HG03135 (cell line): ENCODE measurements at regions not wholly inside any gene's neighbourhood (a gene's known extent, or its start where the extent isn't known, plus 50 kb on each side); places are given as distances from the start of the nearest gene placed in this dataset.

Source experiments
- ATAC-seq: cut with Tn5 transposase; IDR thresholded peaks from one replicate; pipeline ENCODE4 v1.9.1; 2021; ENCODE audit warnings: mild to moderate bottlenecking, moderate library complexity; ENCODE audit not compliant: unreplicated experiment

- no peak for ATAC-seq
Observed at GRCh38 chr7:13359656-13360055, 629.8 kb downstream of the ETV1 start.

DNA sequence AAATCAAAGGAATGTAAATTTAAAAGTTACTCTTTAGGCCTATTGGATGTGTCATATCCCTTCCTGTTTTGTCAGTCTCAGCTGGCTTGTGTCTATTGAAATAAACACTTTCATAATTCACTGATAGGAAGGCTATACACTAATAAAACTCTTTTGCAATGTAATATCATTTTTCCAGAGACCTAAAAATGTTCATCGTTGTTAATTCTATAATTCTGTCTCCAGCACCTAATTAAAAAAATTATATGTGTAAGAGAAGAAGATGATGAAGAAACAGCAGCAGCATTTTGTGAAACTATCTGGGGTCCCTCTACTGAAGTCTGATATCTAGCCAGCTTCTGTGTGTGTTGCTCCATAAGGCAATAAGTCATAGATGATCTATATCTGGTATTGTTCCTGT lies 602.7 kb downstream of the ETV1 start:
- ATAC-seq, result no peak

- no peak for ATAC-seq
Observed at GRCh38 chr7:13407911-13408310, 581.6 kb downstream of the ETV1 start.

DNA sequence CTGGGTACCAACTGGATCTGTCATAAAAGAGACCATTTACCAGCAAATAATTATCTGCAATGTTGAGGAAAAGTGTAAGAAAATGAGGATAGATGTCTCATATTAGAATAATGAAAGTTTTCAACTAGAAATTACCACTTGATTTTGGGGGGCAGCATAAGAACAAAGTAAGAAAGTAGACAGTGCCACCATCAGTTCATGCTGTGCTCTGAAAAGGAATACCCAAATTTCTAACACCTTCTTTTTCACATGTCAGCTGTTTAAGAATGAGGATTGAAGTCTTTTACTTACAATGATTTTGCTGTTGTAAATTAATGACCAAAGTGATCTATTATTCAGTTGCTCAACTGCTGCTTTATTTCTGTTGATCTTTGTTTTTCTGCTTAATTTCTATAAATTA lies 578.3 kb downstream of the ETV1 start:
- ATAC-seq, result no peak

DNA sequence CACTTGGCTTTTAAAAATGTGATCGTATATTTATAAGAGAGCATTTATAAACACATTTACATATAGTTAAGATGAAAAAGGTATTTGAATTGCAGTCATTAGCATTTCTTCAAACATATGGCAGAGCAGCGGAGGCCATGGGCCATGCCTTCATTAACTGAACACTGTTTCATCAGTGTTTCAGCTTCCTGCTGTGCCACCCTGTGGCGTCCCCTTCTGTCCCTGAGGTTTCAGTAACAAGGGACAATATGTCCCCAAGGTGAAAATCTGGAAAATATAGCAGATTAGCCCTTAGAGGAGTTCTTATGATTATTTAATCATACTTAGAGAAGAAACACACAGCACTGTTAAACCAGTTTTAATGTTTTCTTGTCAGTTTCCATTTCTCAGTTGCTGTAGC lies 577.8 kb downstream of the ETV1 start:
- ATAC-seq, result no peak

GRCh38 chr7:13414181-13414580 lies 575.3 kb downstream of the ETV1 start:
- no peak for ATAC-seq

GRCh38 chr7:13414661-13415107 lies 574.8 kb downstream of the ETV1 start:
- ATAC-seq, result no peak

DNA sequence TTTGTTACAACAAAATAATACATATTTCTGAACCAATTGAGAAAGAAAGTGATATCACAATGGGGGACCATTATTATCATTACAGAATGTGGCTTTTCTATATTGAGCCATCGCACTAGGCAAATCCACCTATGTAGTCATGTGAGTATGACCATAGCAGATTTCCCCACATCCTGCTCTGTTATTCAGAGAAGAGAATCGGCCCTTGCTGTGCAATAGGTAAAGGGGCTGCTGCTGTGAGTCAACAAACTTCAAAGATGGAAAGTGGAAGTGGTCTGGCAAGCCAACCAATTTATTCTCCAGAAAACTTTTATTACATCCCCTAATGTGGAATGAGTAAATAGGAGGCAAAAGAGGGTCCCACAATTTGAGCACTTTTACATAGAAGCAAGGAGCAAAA lies 573.4 kb downstream of the ETV1 start:
- ATAC-seq, result no peak

DNA sequence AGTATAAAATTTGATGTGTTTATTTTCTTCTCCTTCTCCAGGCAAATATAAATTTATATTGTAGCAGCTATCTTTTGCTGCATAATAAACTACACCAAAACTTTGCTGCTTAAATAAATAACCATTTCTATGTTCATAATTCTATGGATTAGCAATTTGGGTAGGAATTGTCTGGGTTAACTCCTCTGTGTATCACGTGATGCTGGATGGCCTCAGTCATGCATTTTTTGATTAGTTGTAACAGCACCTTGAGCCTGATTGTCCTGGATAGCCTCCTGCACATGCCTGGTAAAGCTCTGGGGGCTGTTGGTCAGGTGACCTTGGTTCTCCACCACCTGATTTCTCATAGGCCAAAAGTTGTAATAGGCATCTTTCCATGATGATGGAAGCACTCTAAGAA lies 572.9 kb downstream of the ETV1 start:
- no peak for ATAC-seq

DNA sequence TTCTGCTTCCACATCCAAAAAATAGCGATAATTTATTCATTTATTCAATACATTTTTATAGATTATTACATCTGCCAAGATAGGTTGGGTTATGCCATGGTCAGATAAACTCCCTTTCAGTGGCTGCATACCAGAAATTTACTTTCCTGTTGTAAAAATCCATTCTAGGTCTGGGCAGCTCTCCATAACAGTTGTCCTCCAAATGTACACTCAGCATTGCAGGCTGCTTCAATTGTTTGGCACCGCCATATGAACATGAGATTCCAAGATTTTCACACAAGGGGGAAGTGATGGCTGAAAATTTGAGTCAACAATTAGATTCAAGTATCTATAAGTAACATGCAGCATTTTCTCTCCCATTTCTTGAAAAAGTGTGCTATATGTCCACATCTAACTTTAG lies 568.7 kb downstream of the ETV1 start:
- ATAC-seq, result no peak

DNA sequence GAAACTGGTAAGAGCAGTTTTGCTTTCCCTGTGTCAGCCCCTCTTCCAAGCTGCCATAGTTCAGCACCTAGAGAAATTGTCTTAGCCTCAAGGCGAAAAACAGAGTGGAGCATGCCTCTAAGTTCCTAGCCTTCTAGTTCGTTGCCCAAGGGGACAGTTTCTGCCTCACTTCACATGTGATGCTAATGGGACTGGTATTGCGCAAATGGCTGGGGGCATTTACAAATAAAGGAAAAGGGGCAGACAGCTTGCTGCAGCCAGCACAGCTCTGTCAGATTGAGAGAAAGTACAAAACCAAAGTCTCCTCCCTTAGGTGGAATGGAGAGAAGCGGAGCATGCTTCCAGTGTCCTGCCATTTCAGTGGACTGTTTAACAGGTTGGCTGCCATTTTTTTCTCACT lies 567.7 kb downstream of the ETV1 start:
- ATAC-seq, result no peak

DNA sequence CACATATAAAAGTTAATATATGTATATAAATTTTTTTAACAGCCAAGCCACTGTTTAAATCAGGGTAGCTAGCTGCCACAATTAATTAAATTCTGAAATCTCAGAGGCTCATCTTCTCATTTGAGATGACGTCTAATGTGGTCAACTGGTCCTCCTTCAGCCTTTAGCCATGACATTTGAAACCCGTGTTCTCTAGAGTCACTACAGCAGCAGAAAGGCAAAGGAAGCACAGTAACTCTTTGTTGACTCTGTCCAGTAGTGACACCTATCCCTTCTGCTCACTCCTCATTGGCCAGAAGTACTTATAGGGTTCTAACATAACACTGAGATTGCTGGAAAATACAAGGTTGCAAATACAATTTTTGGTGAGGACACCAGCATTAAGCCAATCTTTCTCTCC lies 555.5 kb downstream of the ETV1 start:
- ATAC-seq, result no peak

GRCh38 chr7:13442226-13442625 lies 547.2 kb downstream of the ETV1 start:
- ATAC-seq, result no peak

GRCh38 chr7:13447637-13448036 lies 541.8 kb downstream of the ETV1 start:
- ATAC-seq, result no peak

DNA sequence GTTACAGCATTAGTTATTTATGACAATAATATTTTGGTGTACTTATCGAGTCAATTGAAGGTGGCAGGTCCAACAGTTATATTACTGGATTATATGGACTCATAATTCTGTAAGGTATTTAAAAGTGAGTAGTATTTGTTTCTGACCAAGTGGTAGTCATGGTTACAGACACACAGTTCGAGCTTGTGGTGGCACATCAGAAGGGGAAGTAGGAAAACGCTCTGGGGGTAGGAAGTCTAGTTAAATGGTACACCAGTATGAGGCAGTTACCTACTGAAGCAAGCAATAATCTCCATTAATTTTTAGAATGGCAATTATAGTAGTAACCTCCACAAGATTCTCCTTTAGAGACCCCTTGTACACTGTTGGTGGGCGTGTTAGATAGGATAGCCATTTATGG lies 541.2 kb downstream of the ETV1 start:
- ATAC-seq, result no peak

- ATAC-seq, result no peak
Observed at GRCh38 chr7:13449460-13449859, 540.0 kb downstream of the ETV1 start.

DNA sequence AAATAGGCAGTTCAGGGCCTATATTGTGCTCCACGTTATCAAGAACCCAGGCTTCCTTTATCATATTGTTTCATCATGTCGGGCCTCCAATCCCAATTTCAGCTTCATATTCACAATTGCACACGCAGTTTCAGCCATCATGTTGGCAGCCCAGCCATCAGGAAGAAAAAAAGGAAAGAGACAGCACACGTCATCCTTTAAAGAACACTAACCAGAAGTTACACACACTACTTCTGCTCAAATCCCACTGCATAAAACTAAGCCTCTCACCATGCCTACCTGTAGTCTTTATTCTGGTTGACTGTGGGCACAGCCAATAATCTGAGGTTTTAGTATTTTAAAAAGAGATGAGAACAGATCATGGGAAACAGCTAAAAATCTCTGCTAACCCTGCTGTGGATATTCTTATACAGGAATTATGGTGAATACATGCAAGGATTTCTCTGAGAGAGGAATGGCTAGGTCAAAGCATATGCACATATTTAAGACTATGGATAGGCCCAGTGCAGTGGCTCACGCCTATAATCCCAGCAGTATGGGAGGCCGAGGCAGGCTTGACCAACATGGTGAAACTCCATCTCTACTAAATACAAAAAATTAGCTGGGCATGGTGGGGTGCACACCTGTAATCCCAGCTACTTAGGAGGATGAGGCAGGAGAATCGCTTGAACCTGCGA lies 534.4 kb downstream of the ETV1 start:
- no peak for ATAC-seq

DNA sequence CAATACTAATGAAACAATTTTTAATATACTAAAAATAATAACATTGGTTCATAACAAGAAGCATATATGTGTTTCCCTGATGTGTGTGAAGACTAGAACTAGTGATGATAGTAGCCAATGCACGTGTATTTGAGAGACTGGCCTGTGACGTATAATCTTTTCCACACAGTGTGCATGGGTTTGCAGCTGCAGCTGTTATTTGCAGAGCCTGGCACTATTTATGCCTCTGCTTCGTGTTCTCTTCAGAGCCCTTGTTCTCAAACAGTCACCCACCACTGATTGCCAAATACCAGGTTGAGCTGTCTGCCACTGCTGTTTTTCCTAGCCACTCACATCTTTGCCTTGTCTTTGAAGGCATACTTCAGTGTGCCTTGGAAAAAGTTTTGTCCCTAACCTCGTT lies 531.7 kb downstream of the ETV1 start:
- ATAC-seq, result no peak

DNA sequence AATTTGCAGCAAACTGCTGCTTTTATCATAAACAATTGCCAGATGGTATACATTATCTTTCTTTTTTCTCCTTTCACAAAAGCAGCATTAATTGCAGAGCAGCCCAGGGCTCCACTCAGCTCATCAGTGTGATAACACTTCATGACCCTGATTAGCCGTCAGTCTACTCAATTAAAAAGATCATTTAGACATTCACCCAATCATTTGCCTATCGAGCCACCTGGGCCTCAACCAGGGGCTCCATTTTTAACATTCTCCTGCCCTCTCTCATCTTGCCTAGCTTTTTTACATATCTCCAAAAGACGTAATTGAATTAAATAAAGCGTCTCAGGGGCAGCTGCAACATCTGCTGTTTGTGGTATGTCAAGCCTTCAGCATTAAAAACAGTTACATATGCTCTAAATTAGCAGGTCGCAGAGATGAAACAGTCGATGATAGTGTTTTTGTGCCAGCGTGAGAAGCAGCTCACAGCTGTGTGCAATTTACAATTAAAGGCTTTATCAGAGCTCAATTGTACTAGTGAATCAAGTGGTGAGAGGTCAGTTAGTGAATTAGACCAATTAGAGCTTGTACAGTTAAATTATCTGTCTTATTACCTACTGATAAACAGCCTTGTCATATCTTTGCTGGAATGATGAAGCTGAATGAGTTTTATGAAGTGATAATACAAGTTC lies 522.5 kb downstream of the ETV1 start:
- no peak for ATAC-seq

- no peak for ATAC-seq
Observed at GRCh38 chr7:13476881-13477444, 512.5 kb downstream of the ETV1 start.

- ATAC-seq, result no peak
Observed at GRCh38 chr7:13489386-13489785, 500.1 kb downstream of the ETV1 start.

GRCh38 chr7:13496976-13497375 lies 492.5 kb downstream of the ETV1 start:
- ATAC-seq, result no peak
